ENCODE measurements at regions not wholly inside any gene's neighbourhood (a gene's known extent, or its start where the extent isn't known, plus 50 kb on each side); places are given as distances from the start of the nearest gene placed in this dataset.

GRCh38 chr2:144288438-144288837 is 231.5 kb downstream of the ZEB2 start:
- TF ChIP-seq, protein P1, sequence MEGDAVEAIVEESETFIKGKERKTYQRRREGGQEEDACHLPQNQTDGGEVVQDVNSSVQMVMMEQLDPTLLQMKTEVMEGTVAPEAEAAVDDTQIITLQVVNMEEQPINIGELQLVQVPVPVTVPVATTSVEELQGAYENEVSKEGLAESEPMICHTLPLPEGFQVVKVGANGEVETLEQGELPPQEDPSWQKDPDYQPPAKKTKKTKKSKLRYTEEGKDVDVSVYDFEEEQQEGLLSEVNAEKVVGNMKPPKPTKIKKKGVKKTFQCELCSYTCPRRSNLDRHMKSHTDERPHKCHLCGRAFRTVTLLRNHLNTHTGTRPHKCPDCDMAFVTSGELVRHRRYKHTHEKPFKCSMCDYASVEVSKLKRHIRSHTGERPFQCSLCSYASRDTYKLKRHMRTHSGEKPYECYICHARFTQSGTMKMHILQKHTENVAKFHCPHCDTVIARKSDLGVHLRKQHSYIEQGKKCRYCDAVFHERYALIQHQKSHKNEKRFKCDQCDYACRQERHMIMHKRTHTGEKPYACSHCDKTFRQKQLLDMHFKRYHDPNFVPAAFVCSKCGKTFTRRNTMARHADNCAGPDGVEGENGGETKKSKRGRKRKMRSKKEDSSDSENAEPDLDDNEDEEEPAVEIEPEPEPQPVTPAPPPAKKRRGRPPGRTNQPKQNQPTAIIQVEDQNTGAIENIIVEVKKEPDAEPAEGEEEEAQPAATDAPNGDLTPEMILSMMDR (conservative IDR thresholded peaks at IDR 0.05) = no peak
- no peak for TF ChIP-seq ZFX (IDR thresholded peaks at IDR 0.05)

Measured in C4-2B (cell line).